A549 (cell line): ENCODE measurements at regions not wholly inside any gene's neighbourhood (a gene's known extent, or its start where the extent isn't known, plus 50 kb on each side); places are given as distances from the start of the nearest gene placed in this dataset.
"Not testable (repeated sequence)": the region's sequence is repeated elsewhere in the genome, so short reads cannot be mapped to it uniquely, and the experiment has no call there.

Experiments used
- BHLHE40 ChIP-seq: IDR thresholded peaks from 2 replicates; pipeline ENCODE4 v1.6.1; 2012; ENCODE audit warnings: low read depth, low read length, inconsistent platforms
- CTCF ChIP-seq: fragments of >200 bp; sonication (Bioruptor Twin); formaldehyde crosslinking; IDR thresholded peaks from 3 replicates; pipeline ENCODE4 v1.5.1; 2016
- JUN ChIP-seq, 2 experiments: fragments of >200 bp; sonication (Bioruptor Twin); formaldehyde crosslinking; IDR thresholded peaks; 2 replicates in 1 of 2; 3 replicates in 1 of 2; pipeline ENCODE4 v1.6.1; 2016 to 2017
- MYC ChIP-seq: IDR thresholded peaks from 2 replicates; pipeline ENCODE4 v1.6.1; 2012; ENCODE audit warnings: mild to moderate bottlenecking, inconsistent platforms, low read length, improper control_type of control experiment, borderline replicate concordance
- NR3C1 ChIP-seq: fragments of >200 bp; sonication (Bioruptor Twin); formaldehyde crosslinking; IDR thresholded peaks from 3 replicates; pipeline ENCODE4 v1.6.1; 2017
- POLR2AphosphoS2 ChIP-seq: conservative IDR thresholded peaks from 2 replicates; pipeline ENCODE4 v1.6.1; 2012; ENCODE audit warnings: low read length, improper control_type of control experiment, inconsistent platforms
- REST ChIP-seq: fragments of 200-600 bp; sonication (generic); IDR thresholded peaks from 2 replicates; pipeline ENCODE4 v1.6.1; 2016; ENCODE audit warnings: antibody characterized with exemption, mild to moderate bottlenecking, moderate library complexity
- ZFP36 ChIP-seq: fragments of 450-650 bp; IDR thresholded peaks from 2 replicates; pipeline ENCODE4 v1.6.1; 2014; ENCODE audit warnings: borderline replicate concordance; ENCODE audit not compliant: partially characterized antibody

- TF ChIP-seq NR3C1; CTCF; REST; JUN (IDR thresholded peaks at IDR 0.05); BHLHE40; MYC; ZFP36; POLR2AphosphoS2: not testable (repeated sequence)
These were observed 266.5 kb upstream of the C9orf72 start for GRCh38 chr9:27839767-27840166.
